Fibroblast of pulmonary artery (primary cell): ENCODE measurements at regions not wholly inside any gene's neighbourhood (a gene's known extent, or its start where the extent isn't known, plus 50 kb on each side); places are given as distances from the start of the nearest gene placed in this dataset.

Experiments used
- DNase-seq: peaks from one replicate; pipeline ENCODE4 v3.0.0-alpha.2; 2010; ENCODE audit warnings: low read depth
- H3K4me3 ChIP-seq: replicated peaks from 2 replicates; pipeline ENCODE4 v1.5.1; 2011; ENCODE audit warnings: low read depth, mild to moderate bottlenecking, control low read depth, low read length, moderate library complexity
- TF ChIP-seq, protein P1 (sequence below): IDR thresholded peaks from 2 replicates; pipeline ENCODE4 v1.5.1; 2011; ENCODE audit warnings: mild to moderate bottlenecking, control low read depth, low read length, inconsistent platforms; ENCODE audit errors: missing control alignments

GRCh38 chr1:67607286-67607685 lies 77.7 kb upstream of the GADD45A start:
- DNase-seq, result no peak
- H3K4me3 ChIP-seq, result no peak overlapping the region
- TF ChIP-seq, protein P1, sequence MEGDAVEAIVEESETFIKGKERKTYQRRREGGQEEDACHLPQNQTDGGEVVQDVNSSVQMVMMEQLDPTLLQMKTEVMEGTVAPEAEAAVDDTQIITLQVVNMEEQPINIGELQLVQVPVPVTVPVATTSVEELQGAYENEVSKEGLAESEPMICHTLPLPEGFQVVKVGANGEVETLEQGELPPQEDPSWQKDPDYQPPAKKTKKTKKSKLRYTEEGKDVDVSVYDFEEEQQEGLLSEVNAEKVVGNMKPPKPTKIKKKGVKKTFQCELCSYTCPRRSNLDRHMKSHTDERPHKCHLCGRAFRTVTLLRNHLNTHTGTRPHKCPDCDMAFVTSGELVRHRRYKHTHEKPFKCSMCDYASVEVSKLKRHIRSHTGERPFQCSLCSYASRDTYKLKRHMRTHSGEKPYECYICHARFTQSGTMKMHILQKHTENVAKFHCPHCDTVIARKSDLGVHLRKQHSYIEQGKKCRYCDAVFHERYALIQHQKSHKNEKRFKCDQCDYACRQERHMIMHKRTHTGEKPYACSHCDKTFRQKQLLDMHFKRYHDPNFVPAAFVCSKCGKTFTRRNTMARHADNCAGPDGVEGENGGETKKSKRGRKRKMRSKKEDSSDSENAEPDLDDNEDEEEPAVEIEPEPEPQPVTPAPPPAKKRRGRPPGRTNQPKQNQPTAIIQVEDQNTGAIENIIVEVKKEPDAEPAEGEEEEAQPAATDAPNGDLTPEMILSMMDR, result no peak

GRCh38 chr1:67607699-67608098 lies 77.3 kb upstream of the GADD45A start:
- DNase-seq, result no peak
- H3K4me3 ChIP-seq, result no peak overlapping the region
- TF ChIP-seq, protein P1, result no peak

- TF ChIP-seq, protein P1, result no peak
Observed at GRCh38 chr1:67608661-67609576, 76.1 kb upstream of the GADD45A start.

DNA sequence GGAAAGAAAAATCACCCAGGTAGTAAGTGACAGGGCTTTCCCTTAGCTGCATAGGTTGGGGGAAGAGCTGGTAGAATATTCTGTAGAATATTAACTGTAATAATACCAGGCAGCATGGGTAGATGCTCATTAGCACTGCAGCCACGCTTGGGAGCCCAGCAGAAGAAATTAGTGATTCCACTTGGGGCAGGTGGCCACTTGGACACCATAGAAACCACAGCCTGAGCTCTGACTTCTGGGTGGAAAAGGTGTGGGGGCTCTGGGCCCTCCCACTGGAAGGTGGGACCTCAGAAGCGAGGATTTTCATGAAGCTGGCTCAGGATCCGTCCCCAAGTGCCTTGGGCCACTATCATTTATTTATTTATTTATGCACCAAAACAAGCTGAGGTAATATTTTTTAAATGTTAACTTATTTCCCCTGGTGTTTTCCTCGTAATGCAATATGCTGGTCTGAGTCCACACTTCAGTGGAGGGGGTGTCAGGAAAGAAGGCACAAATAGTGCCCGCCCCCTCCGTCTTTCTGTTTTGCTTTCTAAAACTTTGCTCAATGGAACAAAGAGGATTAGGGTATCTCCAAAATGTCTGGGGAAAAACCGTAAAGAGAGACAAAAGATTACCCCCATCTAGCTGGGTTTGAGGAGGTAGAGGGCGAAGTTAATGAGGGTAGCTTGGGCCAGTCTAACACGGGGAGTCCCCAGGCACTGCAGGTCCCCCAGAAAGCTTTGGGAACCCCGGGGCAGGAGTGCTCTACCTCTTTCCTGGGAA lies 75.2 kb upstream of the GADD45A start:
- TF ChIP-seq, protein P1, result no peak
- no peak for DNase-seq
- no peak overlapping the region for H3K4me3 ChIP-seq

More at GRCh38 chr1:67608661-67609576, 76.1 kb upstream of the GADD45A start:
- no peak overlapping the region for H3K4me3 ChIP-seq
- DNase-seq, result no peak

- TF ChIP-seq, protein P1, result no peak
- DNase-seq, result no peak
- H3K4me3 ChIP-seq, result no peak overlapping the region
Observed at GRCh38 chr1:67610450-67610849, 74.6 kb upstream of the GADD45A start.

DNA sequence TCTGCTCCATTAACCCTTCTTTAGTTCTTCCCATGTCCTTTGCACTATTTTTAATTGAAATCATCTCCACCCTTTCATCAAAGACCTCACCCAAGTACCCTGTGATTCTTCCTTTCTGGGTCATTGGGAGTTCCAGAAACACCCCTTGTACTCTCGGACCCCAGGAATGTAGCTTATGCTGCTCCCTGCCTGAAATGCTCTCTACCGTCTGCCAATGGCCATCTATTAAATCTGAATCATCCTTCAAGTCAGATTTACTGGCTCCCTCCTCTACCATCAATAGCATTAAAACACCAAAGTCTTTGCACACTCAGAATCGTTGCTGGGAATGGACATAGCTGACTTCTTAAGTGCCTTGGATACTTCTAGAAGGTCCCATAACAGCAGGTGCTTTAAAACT lies 73.2 kb upstream of the GADD45A start:
- TF ChIP-seq, protein P1, result no peak
- DNase-seq, result no peak
- no peak overlapping the region for H3K4me3 ChIP-seq
